Endothelial cell of umbilical vein (primary cell): ENCODE measurements at regions not wholly inside any gene's neighbourhood (a gene's known extent, or its start where the extent isn't known, plus 50 kb on each side); places are given as distances from the start of the nearest gene placed in this dataset.

Experiments
- CTCF ChIP-seq, 2 donors: IDR thresholded peaks; 1 replicate in 1 of 2; 2 replicates in 1 of 2; pipeline ENCODE4 v1.5.1; 2011; ENCODE audit warnings: low read length in 2 of 2, mild to moderate bottlenecking in 2 of 2, moderate library complexity in 2 of 2, control low read depth in 1 of 2, inconsistent platforms in 1 of 2, low read depth in 1 of 2; ENCODE audit not compliant: insufficient read depth in 1 of 2; ENCODE audit errors: extremely low read depth in 1 of 2
- MAX ChIP-seq: IDR thresholded peaks from 2 replicates; pipeline ENCODE4 v1.6.1; 2011; ENCODE audit not compliant: insufficient read depth, insufficient read length
- POLR2A ChIP-seq: IDR thresholded peaks from 2 replicates; pipeline ENCODE4 v1.6.1; 2012; ENCODE audit warnings: low read depth, mild to moderate bottlenecking, control low read depth, low read length

GRCh38 chr20:20892328-20892727 is 179.9 kb upstream of the RALGAPA2 start:
- TF ChIP-seq CTCF (IDR thresholded peaks at IDR 0.05; ENCODE audit: extremely low read depth in 1 of 2, insufficient read depth in 1 of 2, low read depth in 1 of 2, low read length in 2 of 2): no peak
- TF ChIP-seq POLR2A: no peak
- no peak for TF ChIP-seq MAX
